ENCODE measurements at regions not wholly inside any gene's neighbourhood (a gene's known extent, or its start where the extent isn't known, plus 50 kb on each side); places are given as distances from the start of the nearest gene placed in this dataset.

- TF ChIP-seq CTCF (IDR thresholded peaks at IDR 0.05; ENCODE audit: poor library complexity) (no peak), EZH2 (IDR thresholded peaks at IDR 0.05; ENCODE audit: borderline replicate concordance) (no peak)
Observed at GRCh38 chr16:79472426-79472825, 128.1 kb downstream of the MAF start.
